ENCODE measurements at regions not wholly inside any gene's neighbourhood (a gene's known extent, or its start where the extent isn't known, plus 50 kb on each side); places are given as distances from the start of the nearest gene placed in this dataset.

GRCh38 chr4:18813771-18814170 is 792.2 kb upstream of the LCORL start:
- Histone ChIP-seq H3K4me2 (ENCODE audit: low read depth, low read length) (no peak overlapping the region), H2AFZ (ENCODE audit: low read length) (no peak overlapping the region), H3K4me1 (ENCODE audit: insufficient read depth, low read length) (no peaks in the 10 kb centered on the region), H3K9me3 (ENCODE audit: low read length) (peaks cover 99% of the 10 kb centered on the region), H3K27me3 (ENCODE audit: control insufficient read depth in 1 of 2, insufficient read depth in 2 of 2, low read length in 2 of 2) (no peaks in the 10 kb centered on the region), H3K4me3 (replicated peaks in 1 of 3; ENCODE audit: insufficient read depth in 1 of 3, low read depth in 2 of 3, low read length in 3 of 3) (no peak overlapping the region), H3K27ac (ENCODE audit: extremely low read length, insufficient read depth, low read length) (no peak overlapping the region), H3K36me3 (replicated peaks in 1 of 2; ENCODE audit: control insufficient read depth in 1 of 2, insufficient read depth in 2 of 2, low read length in 2 of 2) (no peaks in the 10 kb centered on the region), H4K20me1 (ENCODE audit: insufficient read depth, low read length) (no peaks in the 10 kb centered on the region), H3K9ac (ENCODE audit: insufficient read depth, low read depth, low read length) (no peak overlapping the region), H3K79me2 (ENCODE audit: insufficient read depth, low read length) (no peaks in the 10 kb centered on the region)
- POLR2A ChIA-PET, result no interaction called here
- TF ChIP-seq MAFF (IDR thresholded peaks at IDR 0.05; ENCODE audit: low read depth, low read length), result peak; percentile 72
- peak; percentile 70 to 88 for TF ChIP-seq MAFK (conservative IDR thresholded peaks at IDR 0.05 in 1 of 2, IDR thresholded peaks at IDR 0.05 in 1 of 2; ENCODE audit: low read length in 2 of 2)
- no peak for TF ChIP-seq ZNF24 (IDR thresholded peaks at IDR 0.05)
- TF ChIP-seq NR2F2 (IDR thresholded peaks at IDR 0.05; ENCODE audit: borderline replicate concordance, low read depth), result no peak
- no peak for TF ChIP-seq FOXK1 (CRISPR knock-in tag; IDR thresholded peaks at IDR 0.05; ENCODE audit: borderline replicate concordance, low read depth)
- no peak for TF ChIP-seq ELF4 (CRISPR knock-in tag; IDR thresholded peaks at IDR 0.05; ENCODE audit: borderline replicate concordance)
- no peak for TF ChIP-seq ZNF512B (CRISPR knock-in tag; IDR thresholded peaks at IDR 0.05; ENCODE audit: borderline replicate concordance)
- TF ChIP-seq MIXL1 (CRISPR knock-in tag; IDR thresholded peaks at IDR 0.05), result no peak
- CTCF ChIA-PET (ENCODE audit: low intra/inter-chr PET ratio, low total read pairs), result no interaction called here
- intact Hi-C loops (cut with micrococcal nuclease; ENCODE audit: unreplicated experiment), result no loop called here
- in situ Hi-C loops (cut with HindIII; ENCODE audit: extremely low pct_ligation_motif_present, low pct_unique_long_range_greater_than_20kb), result no loop called here
- BruUV-seq (replicated peaks), result no TSS peak
- no peak for FAIRE-seq
- DNase-seq (ENCODE audit: low spot score), result no peak
- ATAC-seq, result no peak

DNA sequence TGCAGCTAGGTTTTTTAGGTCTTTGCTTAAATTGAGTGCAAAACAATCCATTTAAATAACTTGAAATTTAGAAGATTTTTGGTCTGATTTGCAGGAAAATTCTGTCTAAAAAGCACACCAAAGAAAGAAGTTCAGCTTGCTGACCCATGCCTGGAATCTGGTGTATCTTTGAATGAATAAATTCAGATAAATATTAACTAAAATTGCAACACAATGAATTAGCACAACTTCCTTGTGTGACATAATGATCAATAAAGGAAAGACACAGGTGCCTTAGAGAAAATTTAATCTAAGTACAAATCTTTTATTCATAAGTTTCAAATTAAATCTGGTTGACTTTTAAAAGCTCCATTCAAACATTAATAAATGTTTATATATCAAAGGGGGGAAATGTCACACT is 791.5 kb upstream of the LCORL start:
- Histone ChIP-seq H4K20me1 (ENCODE audit: insufficient read depth, low read length) (no peaks in the 10 kb centered on the region), H3K27ac (ENCODE audit: extremely low read length, insufficient read depth, low read length) (no peak overlapping the region), H3K4me1 (ENCODE audit: insufficient read depth, low read length) (no peaks in the 10 kb centered on the region), H2AFZ (ENCODE audit: low read length) (no peak overlapping the region), H3K79me2 (ENCODE audit: insufficient read depth, low read length) (no peaks in the 10 kb centered on the region), H3K9ac (ENCODE audit: insufficient read depth, low read depth, low read length) (no peak overlapping the region), H3K27me3 (ENCODE audit: control insufficient read depth in 1 of 2, insufficient read depth in 2 of 2, low read length in 2 of 2) (no peaks in the 10 kb centered on the region), H3K36me3 (replicated peaks in 1 of 2; ENCODE audit: control insufficient read depth in 1 of 2, insufficient read depth in 2 of 2, low read length in 2 of 2) (no peaks in the 10 kb centered on the region), H3K4me2 (ENCODE audit: low read depth, low read length) (no peak overlapping the region), H3K4me3 (replicated peaks in 1 of 3; ENCODE audit: insufficient read depth in 1 of 3, low read depth in 2 of 3, low read length in 3 of 3) (no peak overlapping the region), H3K9me3 (ENCODE audit: low read length) (peaks cover 99% of the 10 kb centered on the region)
- DNase-seq (ENCODE audit: low spot score) (no peak), FAIRE-seq (no peak), ATAC-seq (no peak)
- intact Hi-C loops (cut with micrococcal nuclease; ENCODE audit: unreplicated experiment), result no loop called here
- in situ Hi-C loops (cut with HindIII; ENCODE audit: extremely low pct_ligation_motif_present, low pct_unique_long_range_greater_than_20kb), result no loop called here
- no TSS peak for BruUV-seq (replicated peaks)
- CTCF ChIA-PET (ENCODE audit: low intra/inter-chr PET ratio, low total read pairs), result no interaction called here
- POLR2A ChIA-PET, result no interaction called here
- TF ChIP-seq ISL2 (CRISPR knock-in tag; IDR thresholded peaks at IDR 0.05) (no peak), GFI1 (CRISPR knock-in tag; IDR thresholded peaks at IDR 0.05; ENCODE audit: borderline replicate concordance) (no peak), ZNF256 (CRISPR knock-in tag; conservative IDR thresholded peaks at IDR 0.05) (no peak), ZNF646 (CRISPR knock-in tag; IDR thresholded peaks at IDR 0.05) (no peak)

Data from HepG2 (cell line).